ENCODE measurements at regions not wholly inside any gene's neighbourhood (a gene's known extent, or its start where the extent isn't known, plus 50 kb on each side); places are given as distances from the start of the nearest gene placed in this dataset.

DNA sequence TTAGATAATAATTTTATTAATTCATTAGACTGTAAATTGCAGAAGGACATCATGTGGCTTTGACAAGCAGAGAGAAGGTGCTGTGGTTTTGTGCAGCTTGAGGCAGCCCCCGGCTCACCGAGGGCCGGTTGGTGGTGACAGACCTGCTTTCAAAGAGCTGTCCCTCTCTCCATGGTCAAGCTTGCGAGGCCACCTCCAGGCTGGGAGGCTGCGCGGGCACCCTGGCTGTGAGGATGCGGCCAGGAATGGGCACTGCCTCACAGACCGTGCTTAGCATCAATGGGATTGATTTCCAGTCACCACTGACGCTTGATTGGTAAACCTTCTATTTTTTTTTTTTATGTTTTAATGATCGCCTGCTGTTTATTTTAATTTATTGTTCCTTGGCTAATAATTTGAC lies 690.9 kb downstream of the GALR1 start:
- no peak for TF ChIP-seq POLR2A (IDR thresholded peaks at IDR 0.05)
- TF ChIP-seq, protein P1, sequence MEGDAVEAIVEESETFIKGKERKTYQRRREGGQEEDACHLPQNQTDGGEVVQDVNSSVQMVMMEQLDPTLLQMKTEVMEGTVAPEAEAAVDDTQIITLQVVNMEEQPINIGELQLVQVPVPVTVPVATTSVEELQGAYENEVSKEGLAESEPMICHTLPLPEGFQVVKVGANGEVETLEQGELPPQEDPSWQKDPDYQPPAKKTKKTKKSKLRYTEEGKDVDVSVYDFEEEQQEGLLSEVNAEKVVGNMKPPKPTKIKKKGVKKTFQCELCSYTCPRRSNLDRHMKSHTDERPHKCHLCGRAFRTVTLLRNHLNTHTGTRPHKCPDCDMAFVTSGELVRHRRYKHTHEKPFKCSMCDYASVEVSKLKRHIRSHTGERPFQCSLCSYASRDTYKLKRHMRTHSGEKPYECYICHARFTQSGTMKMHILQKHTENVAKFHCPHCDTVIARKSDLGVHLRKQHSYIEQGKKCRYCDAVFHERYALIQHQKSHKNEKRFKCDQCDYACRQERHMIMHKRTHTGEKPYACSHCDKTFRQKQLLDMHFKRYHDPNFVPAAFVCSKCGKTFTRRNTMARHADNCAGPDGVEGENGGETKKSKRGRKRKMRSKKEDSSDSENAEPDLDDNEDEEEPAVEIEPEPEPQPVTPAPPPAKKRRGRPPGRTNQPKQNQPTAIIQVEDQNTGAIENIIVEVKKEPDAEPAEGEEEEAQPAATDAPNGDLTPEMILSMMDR (IDR thresholded peaks at IDR 0.05) = no peak
- intact Hi-C loops (cut with DNase I; ENCODE audit: low total_unique reads) = no loop called here
- 86 to 90% methylated on average over 9 to 10 of the region's 10 CpGs for WGBS, 2 donors

DNA sequence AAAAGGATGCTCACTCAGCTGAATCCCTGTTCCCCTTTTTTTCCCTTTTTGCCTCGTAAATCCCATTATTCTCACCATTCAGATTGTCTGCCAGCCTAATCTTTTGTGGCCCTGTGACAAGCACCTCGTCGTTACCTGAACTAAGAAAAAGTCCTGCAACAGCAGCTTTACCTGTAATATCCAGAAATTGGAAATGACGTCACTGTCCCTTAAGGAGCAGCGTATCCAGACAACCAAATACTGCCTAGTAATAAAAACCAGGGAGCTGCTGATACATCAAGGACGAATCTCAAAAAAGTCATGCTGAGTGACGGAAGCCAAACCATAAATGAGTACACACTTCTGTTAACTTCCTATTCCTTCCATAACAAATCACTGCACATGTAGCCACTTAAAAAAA lies 694.9 kb downstream of the GALR1 start:
- H3K9me3 ChIP-seq = no peaks in the 10 kb centered on the region
- H3K27me3 ChIP-seq = no peaks in the 10 kb centered on the region
- DNase-seq = no peak
- no peaks in the 10 kb centered on the region for H3K36me3 ChIP-seq (ENCODE audit: low read depth, missing control alignments)
- intact Hi-C loops (cut with DNase I; ENCODE audit: low total_unique reads) = no loop called here
- H3K4me3 ChIP-seq = no peak overlapping the region
- WGBS, 2 donors = 78 to 84% methylated on average over 7 of the region's 7 CpGs
- no peaks in the 10 kb centered on the region for H3K4me1 ChIP-seq
- TF ChIP-seq POLR2A (IDR thresholded peaks at IDR 0.05) = no peak
- TF ChIP-seq, protein P1 (IDR thresholded peaks at IDR 0.05) = no peak
- no peak overlapping the region for H3K27ac ChIP-seq

More for the DNA sequence above, 690.9 kb downstream of the GALR1 start:
- Histone ChIP-seq H3K4me1 (no peaks in the 10 kb centered on the region), H3K4me3 (no peak overlapping the region), H3K27ac (no peak overlapping the region), H3K36me3 (ENCODE audit: low read depth, missing control alignments) (no peaks in the 10 kb centered on the region), H3K27me3 (no peaks in the 10 kb centered on the region), H3K9me3 (no peaks in the 10 kb centered on the region)
- DNase-seq = no peak

DNA sequence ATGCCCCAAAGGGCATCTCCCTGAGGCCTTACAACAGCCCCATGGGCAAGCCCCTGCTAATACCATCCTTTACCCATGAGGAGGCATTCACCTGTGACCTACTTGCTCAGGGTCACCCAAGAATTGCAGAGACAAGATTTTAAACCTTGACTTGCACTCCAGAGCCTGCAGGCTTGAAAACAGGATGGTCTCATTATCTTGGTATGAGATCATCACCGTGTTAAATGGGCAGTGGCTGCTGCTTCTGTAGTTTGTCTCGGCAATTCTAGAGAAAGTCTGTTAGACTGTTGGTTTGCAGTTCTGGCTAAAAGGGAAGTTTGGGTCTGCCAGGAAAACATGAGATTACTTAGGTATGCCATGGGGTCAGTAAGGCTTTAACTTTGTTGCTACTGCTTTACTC lies 698.9 kb downstream of the GALR1 start:
- no peaks in the 10 kb centered on the region for H3K36me3 ChIP-seq (ENCODE audit: low read depth, missing control alignments)
- H3K27ac ChIP-seq = no peak overlapping the region
- H3K4me1 ChIP-seq = no peaks in the 10 kb centered on the region
- intact Hi-C loops (cut with DNase I; ENCODE audit: low total_unique reads) = no loop called here
- WGBS, 2 donors = 18 to 42% methylated on average over 2 of the region's 2 CpGs
- H3K27me3 ChIP-seq = no peaks in the 10 kb centered on the region
- no peaks in the 10 kb centered on the region for H3K9me3 ChIP-seq
- no peak for DNase-seq
- no peak for TF ChIP-seq POLR2A (IDR thresholded peaks at IDR 0.05)
- TF ChIP-seq, protein P1 (IDR thresholded peaks at IDR 0.05) = no peak
- no peak overlapping the region for H3K4me3 ChIP-seq

DNA sequence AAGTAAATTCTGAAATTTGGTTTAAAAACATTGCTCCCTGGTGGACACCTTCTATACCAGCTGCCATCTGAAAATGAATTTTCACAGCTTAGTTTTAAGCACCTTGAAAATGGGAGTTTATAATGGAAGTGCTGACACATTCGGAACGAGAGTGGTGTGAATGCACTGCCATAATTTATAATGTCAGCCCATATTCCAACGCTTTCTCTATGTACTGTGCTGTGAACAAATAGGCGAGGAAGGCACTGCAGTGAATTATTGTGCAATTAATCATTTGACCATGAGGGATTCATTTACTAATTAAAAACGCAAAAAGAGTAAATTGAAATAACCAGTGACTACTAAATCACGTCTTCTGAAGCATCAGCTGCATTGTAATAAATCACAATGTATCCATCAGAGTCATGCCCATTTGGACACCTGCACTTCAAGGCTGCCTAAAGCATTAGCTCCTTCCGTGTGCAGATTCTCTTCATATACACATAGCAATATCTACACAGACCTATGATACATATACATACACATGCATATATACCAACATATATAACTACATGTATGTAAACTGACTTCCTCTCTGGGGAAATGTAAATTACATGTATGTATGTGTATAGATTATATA lies 699.8 kb downstream of the GALR1 start:
- Histone ChIP-seq H3K27ac (no peak overlapping the region), H3K36me3 (ENCODE audit: low read depth, missing control alignments) (no peaks in the 10 kb centered on the region), H3K4me3 (no peak overlapping the region), H3K9me3 (no peaks in the 10 kb centered on the region), H3K4me1 (no peaks in the 10 kb centered on the region), H3K27me3 (no peaks in the 10 kb centered on the region)
- DNase-seq = no peak
- TF ChIP-seq, protein P1 (IDR thresholded peaks at IDR 0.05) = no peak
- no peak for TF ChIP-seq POLR2A (IDR thresholded peaks at IDR 0.05)
- 31 to 39% methylated on average over 7 of the region's 7 CpGs for WGBS, 2 donors
- intact Hi-C loops (cut with DNase I; ENCODE audit: low total_unique reads) = no loop called here

DNA sequence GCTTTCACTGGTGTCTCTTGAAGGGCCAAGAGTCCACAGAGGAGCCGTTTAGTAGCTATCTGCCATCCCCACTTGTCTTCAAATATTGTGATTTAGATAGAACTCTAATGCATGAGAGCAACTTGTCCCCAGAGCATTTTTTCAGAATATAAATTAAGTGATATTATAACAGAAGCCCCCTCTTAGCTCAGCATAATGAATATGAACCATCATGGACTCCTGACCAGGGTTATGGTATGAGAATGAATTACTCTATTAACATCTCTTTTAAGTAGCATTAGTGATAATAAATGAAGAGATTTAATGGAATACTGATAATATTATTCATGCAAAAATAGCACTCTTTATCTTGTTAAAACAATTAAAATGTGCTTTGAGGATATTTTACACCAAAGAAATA lies 709.6 kb downstream of the GALR1 start:
- no peaks in the 10 kb centered on the region for H3K4me1 ChIP-seq
- no peak for DNase-seq
- no peaks in the 10 kb centered on the region for H3K36me3 ChIP-seq (ENCODE audit: low read depth, missing control alignments)
- H3K4me3 ChIP-seq = no peak overlapping the region
- H3K27me3 ChIP-seq = no peaks in the 10 kb centered on the region
- 61 to 80% methylated on average over 1 of the region's 1 CpG for WGBS, 2 donors
- intact Hi-C loops (cut with DNase I; ENCODE audit: low total_unique reads) = no loop called here
- no peaks in the 10 kb centered on the region for H3K9me3 ChIP-seq
- no peak overlapping the region for H3K27ac ChIP-seq
- no peak for TF ChIP-seq POLR2A (IDR thresholded peaks at IDR 0.05)
- TF ChIP-seq, protein P1 (IDR thresholded peaks at IDR 0.05) = no peak
